ENCODE measurements at regions not wholly inside any gene's neighbourhood (a gene's known extent, or its start where the extent isn't known, plus 50 kb on each side); places are given as distances from the start of the nearest gene placed in this dataset.

GRCh38 chr4:59966758-59967157 is 1233.4 kb upstream of the ADGRL3 start:
- Mint-ChIP-seq H3K4me1 (peaks cover 5% of the 10 kb centered on the region), H3K36me3 (no peaks in the 10 kb centered on the region), H3K27ac (no peak overlapping the region), H3K4me3 (no peak overlapping the region), H3K9me3 (peaks cover 14% of the 10 kb centered on the region), H3K27me3 (ENCODE audit: low read depth) (no peaks in the 10 kb centered on the region)
- DNase-seq (ENCODE audit: low spot score in 2 of 2, unreplicated experiment in 2 of 2): no peak
- TF ChIP-seq, protein P1, sequence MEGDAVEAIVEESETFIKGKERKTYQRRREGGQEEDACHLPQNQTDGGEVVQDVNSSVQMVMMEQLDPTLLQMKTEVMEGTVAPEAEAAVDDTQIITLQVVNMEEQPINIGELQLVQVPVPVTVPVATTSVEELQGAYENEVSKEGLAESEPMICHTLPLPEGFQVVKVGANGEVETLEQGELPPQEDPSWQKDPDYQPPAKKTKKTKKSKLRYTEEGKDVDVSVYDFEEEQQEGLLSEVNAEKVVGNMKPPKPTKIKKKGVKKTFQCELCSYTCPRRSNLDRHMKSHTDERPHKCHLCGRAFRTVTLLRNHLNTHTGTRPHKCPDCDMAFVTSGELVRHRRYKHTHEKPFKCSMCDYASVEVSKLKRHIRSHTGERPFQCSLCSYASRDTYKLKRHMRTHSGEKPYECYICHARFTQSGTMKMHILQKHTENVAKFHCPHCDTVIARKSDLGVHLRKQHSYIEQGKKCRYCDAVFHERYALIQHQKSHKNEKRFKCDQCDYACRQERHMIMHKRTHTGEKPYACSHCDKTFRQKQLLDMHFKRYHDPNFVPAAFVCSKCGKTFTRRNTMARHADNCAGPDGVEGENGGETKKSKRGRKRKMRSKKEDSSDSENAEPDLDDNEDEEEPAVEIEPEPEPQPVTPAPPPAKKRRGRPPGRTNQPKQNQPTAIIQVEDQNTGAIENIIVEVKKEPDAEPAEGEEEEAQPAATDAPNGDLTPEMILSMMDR (IDR thresholded peaks at IDR 0.05; ENCODE audit: unreplicated experiment): no peak

DNA sequence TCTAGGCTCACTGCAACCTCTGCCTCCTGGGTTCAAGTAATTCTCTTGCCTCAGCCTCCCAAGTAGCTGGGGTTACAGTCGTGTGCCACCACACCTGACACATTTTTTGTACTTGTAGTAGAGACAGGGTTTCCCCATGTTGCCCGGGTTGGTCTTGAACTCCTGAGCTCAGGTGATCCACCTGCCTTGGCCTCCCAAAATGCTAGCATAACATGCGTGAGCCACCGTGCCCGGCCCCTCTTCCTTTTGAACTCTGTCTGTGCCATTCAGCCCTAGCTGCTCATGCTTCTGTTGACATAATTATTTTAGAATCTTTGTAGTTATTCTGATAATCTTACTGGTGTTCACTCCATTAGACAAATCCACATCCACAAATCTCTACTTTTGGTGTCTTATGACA is 1231.3 kb upstream of the ADGRL3 start:
- H3K4me1 Mint-ChIP-seq: peaks cover 5% of the 10 kb centered on the region
- TF ChIP-seq, protein P1 (IDR thresholded peaks at IDR 0.05; ENCODE audit: unreplicated experiment): no peak
- H3K9me3 Mint-ChIP-seq: peaks cover 8% of the 10 kb centered on the region
- no peak for DNase-seq (ENCODE audit: low spot score in 2 of 2, unreplicated experiment in 2 of 2)
- no peaks in the 10 kb centered on the region for H3K27me3 Mint-ChIP-seq (ENCODE audit: low read depth)
- H3K4me3 Mint-ChIP-seq: no peak overlapping the region
- no peak overlapping the region for H3K27ac Mint-ChIP-seq
- H3K36me3 Mint-ChIP-seq: no peaks in the 10 kb centered on the region

DNA sequence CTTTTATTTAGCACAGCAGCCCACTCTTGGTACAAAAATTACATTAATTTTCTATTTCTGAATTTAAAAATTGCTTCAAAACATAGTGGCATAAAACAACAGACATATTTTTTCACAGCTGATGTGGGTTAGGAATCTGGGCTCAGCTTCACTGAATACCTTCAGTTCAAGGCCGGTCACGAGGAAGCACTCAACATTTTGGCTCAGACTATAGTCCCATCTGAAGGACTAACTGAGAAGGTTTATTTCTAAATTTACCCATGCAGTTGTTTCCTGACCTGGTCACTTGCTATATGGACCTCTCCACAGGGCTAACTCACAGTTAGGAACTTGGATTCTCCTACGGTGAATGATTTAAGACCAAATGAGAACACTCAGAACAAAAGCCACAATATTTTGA is 1230.2 kb upstream of the ADGRL3 start:
- Mint-ChIP-seq H3K4me3 (no peak overlapping the region), H3K9me3 (peaks cover 8% of the 10 kb centered on the region), H3K27me3 (ENCODE audit: low read depth) (no peaks in the 10 kb centered on the region), H3K36me3 (no peaks in the 10 kb centered on the region), H3K4me1 (peaks cover 5% of the 10 kb centered on the region), H3K27ac (no peak overlapping the region)
- no peak for DNase-seq (ENCODE audit: low spot score in 2 of 2, unreplicated experiment in 2 of 2)
- TF ChIP-seq, protein P1 (IDR thresholded peaks at IDR 0.05; ENCODE audit: unreplicated experiment): no peak

GRCh38 chr4:59971952-59972351 is 1228.2 kb upstream of the ADGRL3 start:
- no peak overlapping the region for H3K27ac Mint-ChIP-seq
- H3K36me3 Mint-ChIP-seq: no peaks in the 10 kb centered on the region
- H3K27me3 Mint-ChIP-seq (ENCODE audit: low read depth): no peaks in the 10 kb centered on the region
- no peak for DNase-seq (ENCODE audit: low spot score in 2 of 2, unreplicated experiment in 2 of 2)
- H3K4me3 Mint-ChIP-seq: no peak overlapping the region
- peaks cover 8% of the 10 kb centered on the region for H3K9me3 Mint-ChIP-seq
- H3K4me1 Mint-ChIP-seq: peaks cover 5% of the 10 kb centered on the region
- TF ChIP-seq, protein P1 (IDR thresholded peaks at IDR 0.05; ENCODE audit: unreplicated experiment): no peak

DNA sequence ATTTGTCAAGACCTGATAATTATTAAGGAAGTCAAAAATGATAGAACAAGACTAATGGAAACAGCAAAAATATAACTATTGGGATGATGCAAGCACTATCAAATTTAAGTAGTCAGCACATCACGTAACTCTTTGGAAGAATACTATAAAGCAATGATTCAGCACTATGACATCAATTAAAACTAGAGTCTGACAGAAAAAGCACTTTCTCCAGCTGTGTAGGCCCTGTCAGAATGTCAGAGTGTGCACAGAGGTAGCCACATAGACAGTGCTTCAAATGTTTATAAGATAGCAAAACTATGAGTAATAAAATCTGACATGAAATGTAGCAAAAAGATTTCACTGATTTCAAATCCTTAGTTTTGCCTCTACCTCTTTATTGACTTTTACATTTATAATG is 1226.6 kb upstream of the ADGRL3 start:
- no peak overlapping the region for H3K27ac Mint-ChIP-seq
- TF ChIP-seq, protein P1 (IDR thresholded peaks at IDR 0.05; ENCODE audit: unreplicated experiment): no peak
- no peak overlapping the region for H3K4me3 Mint-ChIP-seq
- H3K27me3 Mint-ChIP-seq (ENCODE audit: low read depth): no peaks in the 10 kb centered on the region
- DNase-seq (ENCODE audit: low spot score in 2 of 2, unreplicated experiment in 2 of 2): no peak
- no peaks in the 10 kb centered on the region for H3K36me3 Mint-ChIP-seq
- H3K9me3 Mint-ChIP-seq: no peaks in the 10 kb centered on the region
- H3K4me1 Mint-ChIP-seq: peaks cover 5% of the 10 kb centered on the region

DNA sequence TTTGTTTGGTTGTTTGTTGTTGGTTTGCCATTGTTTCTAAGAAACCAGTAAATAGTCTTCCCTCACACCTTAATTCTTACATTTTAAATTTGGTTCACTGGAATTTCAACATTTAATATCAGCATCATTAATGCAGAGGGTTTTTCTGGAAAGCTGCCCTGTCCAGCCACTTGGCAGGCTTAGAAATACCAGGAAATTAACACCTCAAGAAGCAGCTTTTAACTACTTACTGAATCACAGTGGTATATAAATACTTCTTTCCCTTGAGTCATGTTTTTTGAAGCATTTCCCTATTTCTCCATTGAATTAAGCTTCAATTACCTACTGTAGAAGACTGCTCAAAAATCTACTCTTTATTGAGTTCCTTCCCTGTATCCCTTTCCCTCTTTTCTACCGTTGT is 1221.1 kb upstream of the ADGRL3 start:
- TF ChIP-seq, protein P1 (IDR thresholded peaks at IDR 0.05; ENCODE audit: unreplicated experiment): no peak
- H3K27ac Mint-ChIP-seq: no peak overlapping the region

More for the DNA sequence above, 1221.1 kb upstream of the ADGRL3 start:
- Mint-ChIP-seq H3K27me3 (ENCODE audit: low read depth) (no peaks in the 10 kb centered on the region), H3K4me1 (no peaks in the 10 kb centered on the region), H3K4me3 (no peak overlapping the region), H3K36me3 (no peaks in the 10 kb centered on the region), H3K9me3 (peaks cover 12% of the 10 kb centered on the region)
- DNase-seq (ENCODE audit: low spot score in 2 of 2, unreplicated experiment in 2 of 2): no peak

Measured in mesothelial cell of epicardium (in vitro differentiated cells).